H1 (cell line): ENCODE measurements at regions not wholly inside any gene's neighbourhood (a gene's known extent, or its start where the extent isn't known, plus 50 kb on each side); places are given as distances from the start of the nearest gene placed in this dataset.

Experiments
- JUN ChIP-seq: IDR thresholded peaks from 2 replicates; pipeline ENCODE4 v1.6.1; 2011; ENCODE audit warnings: low read depth, mild to moderate bottlenecking, improper control_type of control experiment, low read length

- no peak for TF ChIP-seq JUN
These were observed 150.8 kb upstream of the RAG2 start (continued) for GRCh38 chr11:36748836-36749235.
